IMR-90 (cell line): ENCODE measurements at regions not wholly inside any gene's neighbourhood (a gene's known extent, or its start where the extent isn't known, plus 50 kb on each side); places are given as distances from the start of the nearest gene placed in this dataset.
A peak's percentile ranks its signal among the peaks of the same experiment; 100 is the strongest.

ENCODE experiments used
- ATAC-seq: fragments of 200-7000 bp; cut with Tn5 transposase; 2 replicates; pipeline ENCODE4 v1.9.1; 2020; ENCODE audit warnings: low read depth, mild to moderate bottlenecking, moderate library complexity
- BruUV-seq: library from RNA; stranded (reverse); fragments of 400-500 nt; replicated peaks from 2 replicates; lab custom pipeline; 2021; lab: Mats Ljungman, UMichigan
- CTCF ChIA-PET: fragments of 300-600 bp; formaldehyde crosslinking; extraction: SDS; loops from one replicate; lab custom pipeline; 2021; ENCODE audit warnings: antibody characterized with exemption; lab: Yijun Ruan, JAX
- POLR2A ChIA-PET: fragments of 300-600 bp; sonication (Branson Sonifier 250); formaldehyde crosslinking; loops from one replicate; lab custom pipeline; 2022; ENCODE audit warnings: antibody characterized with exemption; ENCODE audit not compliant: unreplicated experiment; lab: Charles Lee
- DNase-seq: peaks from one replicate; pipeline ENCODE4 v3.0.0; 2013
- H2AFZ ChIP-seq: replicated peaks from 2 replicates; pipeline ENCODE3; 2013; ENCODE audit warnings: low read length, mild to moderate bottlenecking; ENCODE audit not compliant: poor library complexity
- H2AK5ac ChIP-seq: 2 replicates; pipeline ENCODE4 v1.6.1; 2013; ENCODE audit warnings: low read depth, low read length, inconsistent platforms
- H2AK9ac ChIP-seq: replicated peaks from 2 replicates; pipeline ENCODE3; 2013; ENCODE audit warnings: mild to moderate bottlenecking, low read depth, low read length, moderate library complexity; ENCODE audit not compliant: poor library complexity
- H2BK120ac ChIP-seq: 2 replicates; pipeline ENCODE4 v1.6.1; 2013; ENCODE audit warnings: low read depth, low read length, inconsistent platforms
- H2BK15ac ChIP-seq: 3 replicates; pipeline ENCODE4 v1.6.1; 2013; ENCODE audit warnings: low read depth, low read length, inconsistent platforms
- H2BK20ac ChIP-seq: 2 replicates; pipeline ENCODE4 v1.6.1; 2013; ENCODE audit warnings: low read depth, mild to moderate bottlenecking, inconsistent platforms, low read length, moderate library complexity
- H2BK5ac ChIP-seq: 2 replicates; pipeline ENCODE4 v1.6.1; 2013; ENCODE audit warnings: mild to moderate bottlenecking, low read depth, low read length, inconsistent platforms; ENCODE audit not compliant: poor library complexity, severe bottlenecking
- H3K14ac ChIP-seq: replicated peaks from 2 replicates; pipeline ENCODE4 v1.6.1; 2013; ENCODE audit warnings: low read depth, low read length, inconsistent platforms
- H3K18ac ChIP-seq: 2 replicates; pipeline ENCODE4 v1.6.1; 2013; ENCODE audit warnings: low read depth, low read length, control low read depth
- H3K23ac ChIP-seq: 2 replicates; pipeline ENCODE4 v1.6.1; 2013; ENCODE audit warnings: low read depth, low read length, inconsistent platforms
- H3K27ac ChIP-seq: 2 replicates; pipeline ENCODE4 v1.5.1; 2013; ENCODE audit warnings: mild to moderate bottlenecking, control low read depth, low read length; ENCODE audit not compliant: insufficient read depth
- H3K27me3 ChIP-seq: 2 replicates; pipeline ENCODE4 v1.6.1; 2013; ENCODE audit warnings: low read length; ENCODE audit not compliant: control insufficient read depth, insufficient read depth
- H3K36me3 ChIP-seq: 2 replicates; pipeline ENCODE4 v1.6.1; 2013; ENCODE audit warnings: low read length, mixed read lengths; ENCODE audit not compliant: control insufficient read depth, insufficient read depth
- H3K4ac ChIP-seq: 2 replicates; pipeline ENCODE4 v1.6.1; 2013; ENCODE audit warnings: low read depth, low read length, inconsistent platforms
- H3K4me1 ChIP-seq: 2 replicates; pipeline ENCODE4 v1.6.1; 2013; ENCODE audit warnings: low read length, mixed read lengths; ENCODE audit not compliant: control insufficient read depth, insufficient read depth
- H3K4me2 ChIP-seq: 2 replicates; pipeline ENCODE4 v1.6.1; 2013; ENCODE audit warnings: low read depth, mild to moderate bottlenecking, control low read depth, low read length, moderate library complexity
- H3K4me3 ChIP-seq: 2 replicates; pipeline ENCODE4 v1.5.1; 2013; ENCODE audit warnings: low read depth, mild to moderate bottlenecking, control low read depth, low read length, moderate library complexity; ENCODE audit not compliant: insufficient read depth
- H3K56ac ChIP-seq: 2 replicates; pipeline ENCODE4 v1.6.1; 2013; ENCODE audit warnings: low read length, inconsistent platforms; ENCODE audit not compliant: insufficient read depth; ENCODE audit errors: extremely low read depth
- H3K79me1 ChIP-seq, 2 experiments: 2 replicates each; pipeline ENCODE4 v1.6.1; 2013; ENCODE audit warnings: low read length in 2 of 2, inconsistent platforms in 1 of 2, low read depth in 1 of 2
- H3K9ac ChIP-seq: 2 replicates; pipeline ENCODE4 v1.6.1; 2013; ENCODE audit warnings: low read depth, low read length, control low read depth
- H3K9me1 ChIP-seq: 2 replicates; pipeline ENCODE4 v1.6.1; 2013; ENCODE audit warnings: low read length, inconsistent platforms; ENCODE audit not compliant: insufficient read depth
- H3K9me3 ChIP-seq: 2 replicates; pipeline ENCODE4 v1.6.1; 2013; ENCODE audit warnings: low read length; ENCODE audit not compliant: control insufficient read depth, insufficient read depth
- H4K20me1 ChIP-seq: 2 replicates; pipeline ENCODE4 v1.6.1; 2013; ENCODE audit warnings: low read length, inconsistent platforms; ENCODE audit not compliant: insufficient read depth
- H4K5ac ChIP-seq: 2 replicates; pipeline ENCODE4 v1.6.1; 2013; ENCODE audit warnings: mild to moderate bottlenecking, low read depth, low read length, control low read depth
- H4K8ac ChIP-seq, 2 experiments: 2 replicates each; pipeline ENCODE4 v1.6.1; 2013; ENCODE audit warnings: low read depth in 2 of 2, low read length in 2 of 2, control low read depth in 1 of 2, inconsistent platforms in 1 of 2
- H4K91ac ChIP-seq: 2 replicates; pipeline ENCODE4 v1.6.1; 2013; ENCODE audit warnings: low read depth, low read length, inconsistent platforms; ENCODE audit not compliant: insufficient read depth
- CEBPB ChIP-seq: IDR thresholded peaks from 2 replicates; pipeline ENCODE4 v1.6.1; 2012; ENCODE audit warnings: low read depth, low read length, improper control_type of control experiment
- POLR2A ChIP-seq: IDR thresholded peaks from 2 replicates; pipeline ENCODE4 v1.6.1; 2012; ENCODE audit warnings: mild to moderate bottlenecking, low read depth, low read length
- WGBS, 2 experiments: methylation state at CpG; one replicate each; pipeline versions ENCODE4 v1.1.5 to v1.1.7; 2013; ENCODE audit warnings: missing lambda C conversion rate in 2 of 2; ENCODE audit not compliant: insufficient read length in 1 of 2; ENCODE audit errors: extremely low coverage in 2 of 2; 5-methylcytosine and 5-hydroxymethylcytosine counted together
- dilution Hi-C: fragments of 300-500 bp; cut with HindIII; formaldehyde crosslinking; loops from one replicate; pipeline ENCODE4 v1.14.3; 2018; ENCODE audit warnings: low sequenced_read_pairs; ENCODE audit not compliant: unreplicated experiment
- in situ Hi-C: fragments of 300-500 bp; cut with MboI; formaldehyde crosslinking; loops from 3 replicates; pipeline ENCODE4 v1.14.3; 2019; ENCODE audit warnings: low sequenced_read_pairs, inconsistent platforms, mixed read lengths
- intact Hi-C: fragments of 100-400 bp; cut with micrococcal nuclease; formaldehyde crosslinking; loops from 2 replicates; pipeline ENCODE4 v1.10.0; 2022

- no CpG with 5 or more reads among the region's 2 CpGs for WGBS, 2 experiments
Observed at GRCh38 chr9:101795147-101795546, 56.7 kb upstream of the GRIN3A start.

More at GRCh38 chr9:101795147-101795546, 56.7 kb upstream of the GRIN3A start:
- Histone ChIP-seq H3K4me1 (no peaks in the 10 kb centered on the region), H3K4ac (no peak overlapping the region), H2AFZ (no peak overlapping the region), H2BK20ac (no peak overlapping the region), H3K79me1 (no peaks in the 10 kb centered on the region), H3K27me3 (no peaks in the 10 kb centered on the region), H3K27ac (no peak overlapping the region), H3K4me2 (no peak overlapping the region), H3K18ac (no peak overlapping the region), H2BK120ac (no peak overlapping the region), H4K5ac (no peak overlapping the region), H2AK5ac (no peak overlapping the region), H3K9me3 (peaks cover 4% of the 10 kb centered on the region), H4K20me1 (no peaks in the 10 kb centered on the region), H3K9ac (no peak overlapping the region), H3K56ac (no peak overlapping the region), H3K9me1 (no peaks in the 10 kb centered on the region), H3K36me3 (no peaks in the 10 kb centered on the region), H2BK15ac (no peak overlapping the region), H2BK5ac (no peak overlapping the region), H2AK9ac (no peak overlapping the region), H4K8ac (no peak overlapping the region), H3K14ac (no peak overlapping the region), H4K91ac (no peak overlapping the region), H3K4me3 (no peak overlapping the region), H3K23ac (no peak overlapping the region)
- ChIA-PET POLR2A (no interaction called here), CTCF (no interaction called here)
- TF ChIP-seq CEBPB (peak; percentile 73; the same call in 1 of the 2 replicates), POLR2A (no peak)
- in situ Hi-C loops, result no loop called here
- DNase-seq (no peak), ATAC-seq (no peak)
- no TSS peak for BruUV-seq
- dilution Hi-C loops, result no loop called here
- intact Hi-C loops, result no loop called here
